ENCODE measurements at regions not wholly inside any gene's neighbourhood (a gene's known extent, or its start where the extent isn't known, plus 50 kb on each side); places are given as distances from the start of the nearest gene placed in this dataset.

DNA sequence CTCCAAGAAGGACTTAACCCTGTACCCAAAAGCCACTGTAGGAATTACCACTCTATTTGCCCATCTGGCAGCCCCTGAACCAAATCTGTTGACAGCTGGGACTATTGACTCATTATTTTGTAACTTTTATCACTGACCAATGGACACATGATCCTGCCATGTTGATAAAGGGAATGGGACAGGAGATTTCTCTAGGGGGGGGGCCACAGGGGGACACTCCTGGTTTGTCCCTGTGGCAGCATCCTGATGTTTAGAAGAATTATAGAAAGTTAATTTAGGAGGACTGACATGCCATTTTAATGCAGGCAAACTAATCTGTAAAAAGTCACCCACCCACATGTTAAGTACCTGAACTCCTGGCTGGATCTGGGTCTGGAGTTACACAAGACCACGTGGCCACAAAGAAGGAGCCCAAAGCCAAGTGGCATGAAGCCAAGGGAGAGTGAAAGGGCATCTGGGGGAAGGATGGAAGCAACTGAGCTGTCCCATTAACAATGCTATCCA, 558.1 kb downstream of the ETS1 start:
- no peak for DNase-seq (ENCODE audit: insufficient read length, low spot score)
- no peak for FAIRE-seq
- TF ChIP-seq, protein P1, sequence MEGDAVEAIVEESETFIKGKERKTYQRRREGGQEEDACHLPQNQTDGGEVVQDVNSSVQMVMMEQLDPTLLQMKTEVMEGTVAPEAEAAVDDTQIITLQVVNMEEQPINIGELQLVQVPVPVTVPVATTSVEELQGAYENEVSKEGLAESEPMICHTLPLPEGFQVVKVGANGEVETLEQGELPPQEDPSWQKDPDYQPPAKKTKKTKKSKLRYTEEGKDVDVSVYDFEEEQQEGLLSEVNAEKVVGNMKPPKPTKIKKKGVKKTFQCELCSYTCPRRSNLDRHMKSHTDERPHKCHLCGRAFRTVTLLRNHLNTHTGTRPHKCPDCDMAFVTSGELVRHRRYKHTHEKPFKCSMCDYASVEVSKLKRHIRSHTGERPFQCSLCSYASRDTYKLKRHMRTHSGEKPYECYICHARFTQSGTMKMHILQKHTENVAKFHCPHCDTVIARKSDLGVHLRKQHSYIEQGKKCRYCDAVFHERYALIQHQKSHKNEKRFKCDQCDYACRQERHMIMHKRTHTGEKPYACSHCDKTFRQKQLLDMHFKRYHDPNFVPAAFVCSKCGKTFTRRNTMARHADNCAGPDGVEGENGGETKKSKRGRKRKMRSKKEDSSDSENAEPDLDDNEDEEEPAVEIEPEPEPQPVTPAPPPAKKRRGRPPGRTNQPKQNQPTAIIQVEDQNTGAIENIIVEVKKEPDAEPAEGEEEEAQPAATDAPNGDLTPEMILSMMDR (IDR thresholded peaks at IDR 0.05; ENCODE audit: insufficient read depth, missing control alignments), result no peak

DNA sequence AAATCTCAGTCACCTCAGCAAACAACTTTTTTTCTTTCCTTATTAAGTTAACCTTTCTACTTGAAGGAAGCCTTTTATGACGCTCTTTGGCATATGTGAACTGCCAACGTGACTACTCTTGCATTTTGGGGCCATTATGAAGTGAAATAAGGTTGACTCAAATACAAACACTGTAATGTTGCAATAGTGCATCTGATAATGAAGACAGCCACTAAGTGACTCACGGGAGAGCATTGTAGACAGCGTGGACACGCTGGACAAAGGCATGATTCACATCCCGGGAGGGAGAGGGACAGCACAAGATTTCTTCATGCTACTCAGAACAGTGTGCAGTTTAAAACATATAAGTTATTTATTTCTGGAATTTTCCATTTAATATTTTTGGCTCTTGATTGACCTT, 560.8 kb downstream of the ETS1 start:
- FAIRE-seq, result no peak
- TF ChIP-seq, protein P1 (IDR thresholded peaks at IDR 0.05; ENCODE audit: insufficient read depth, missing control alignments), result no peak
- no peak for DNase-seq (ENCODE audit: insufficient read length, low spot score)

DNA sequence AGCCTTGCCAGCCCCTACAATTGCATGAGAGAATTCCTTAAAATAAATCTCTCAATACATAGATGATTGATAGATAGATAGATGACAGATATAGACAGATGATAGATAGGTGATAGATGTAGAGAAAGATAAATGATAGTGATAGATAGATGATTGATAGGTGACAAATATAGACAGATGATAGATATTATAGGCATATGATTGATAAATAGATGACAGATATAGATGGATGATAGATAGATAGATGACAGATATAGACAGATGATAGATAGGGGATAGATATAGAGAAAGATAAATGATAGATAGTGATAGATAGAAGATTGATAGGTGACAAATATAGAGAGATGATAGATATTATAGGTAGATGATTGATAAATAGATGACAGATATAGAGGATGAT, 564.6 kb downstream of the ETS1 start:
- DNase-seq (ENCODE audit: insufficient read length, low spot score) (no peak), FAIRE-seq (no peak)
- TF ChIP-seq, protein P1 (IDR thresholded peaks at IDR 0.05; ENCODE audit: insufficient read depth, missing control alignments), result no peak

DNA sequence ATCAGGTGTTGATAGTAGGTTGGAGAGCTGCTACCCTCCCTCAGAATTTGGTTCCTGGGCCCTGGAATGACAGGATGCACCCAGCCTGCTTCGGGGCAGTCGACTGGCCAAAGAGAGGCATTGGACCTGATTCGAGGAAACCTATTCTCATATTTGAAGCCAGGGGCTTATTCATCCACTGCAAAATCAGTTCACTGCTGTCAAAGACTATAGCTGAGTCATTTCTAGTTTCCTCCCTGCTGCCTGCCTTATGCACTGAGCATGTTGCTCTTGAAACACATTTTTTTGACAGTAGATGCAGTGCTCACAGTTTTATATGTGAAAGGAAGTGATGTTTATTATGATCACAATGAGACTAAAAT, 565.4 kb downstream of the ETS1 start:
- no peak for FAIRE-seq
- TF ChIP-seq, protein P1 (IDR thresholded peaks at IDR 0.05; ENCODE audit: insufficient read depth, missing control alignments), result no peak
- no peak for DNase-seq (ENCODE audit: insufficient read length, low spot score)

DNA sequence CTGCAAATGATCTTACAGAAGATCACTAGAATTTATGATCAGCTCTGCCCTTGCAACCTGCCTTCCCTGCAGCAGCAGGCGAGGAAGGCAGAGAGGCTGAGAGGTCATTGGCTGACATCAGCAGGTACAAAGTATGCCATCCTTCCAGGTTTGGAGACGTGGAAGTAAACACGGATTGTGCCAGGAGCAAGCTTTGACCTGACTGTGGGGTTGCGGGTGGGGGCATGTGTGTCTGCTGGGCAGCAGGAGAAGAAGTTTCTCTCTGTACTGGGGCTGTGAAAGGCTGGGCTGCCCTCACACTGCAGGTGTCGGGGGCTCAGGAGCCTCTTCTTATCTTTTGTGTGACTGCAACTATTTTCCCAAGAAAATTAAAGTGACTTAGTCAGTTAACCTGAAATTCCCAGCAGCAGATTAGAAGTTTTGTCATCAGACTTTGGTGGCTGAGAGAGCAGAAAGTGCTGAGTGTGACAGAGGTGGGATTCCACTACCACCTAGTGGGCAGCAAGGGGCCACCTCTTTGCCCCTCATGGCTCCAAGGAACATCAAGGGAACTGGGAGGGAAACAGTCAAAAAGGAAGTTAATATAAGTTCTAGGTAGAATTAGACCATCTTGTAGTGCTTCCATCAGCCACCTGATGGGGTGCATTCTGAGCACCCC, 565.9 kb downstream of the ETS1 start:
- DNase-seq (ENCODE audit: insufficient read length, low spot score), result no peak
- no peak for FAIRE-seq
- TF ChIP-seq, protein P1 (IDR thresholded peaks at IDR 0.05; ENCODE audit: insufficient read depth, missing control alignments), result peak; percentile 62

DNA sequence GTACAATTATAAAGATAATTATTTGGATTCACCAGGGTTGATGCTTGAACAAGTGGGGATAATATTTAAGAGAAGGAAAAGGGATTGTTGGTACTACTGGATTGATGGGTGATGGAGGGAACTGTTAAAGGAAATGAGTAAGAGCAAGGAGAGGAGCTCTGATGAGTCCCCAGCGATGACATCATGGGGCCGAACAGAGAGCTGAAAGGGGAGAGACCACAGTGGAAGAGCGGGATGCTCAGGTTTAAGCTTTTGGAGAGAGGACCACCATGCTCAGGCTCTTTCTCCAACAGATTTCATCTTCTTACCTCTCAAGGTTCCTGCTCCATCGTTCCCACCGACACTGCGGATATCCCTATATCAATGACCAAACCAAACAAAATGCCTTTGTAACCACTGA, 568.7 kb downstream of the ETS1 start:
- DNase-seq (ENCODE audit: insufficient read length, low spot score), result no peak
- FAIRE-seq, result no peak
- TF ChIP-seq, protein P1 (IDR thresholded peaks at IDR 0.05; ENCODE audit: insufficient read depth, missing control alignments), result no peak

DNA sequence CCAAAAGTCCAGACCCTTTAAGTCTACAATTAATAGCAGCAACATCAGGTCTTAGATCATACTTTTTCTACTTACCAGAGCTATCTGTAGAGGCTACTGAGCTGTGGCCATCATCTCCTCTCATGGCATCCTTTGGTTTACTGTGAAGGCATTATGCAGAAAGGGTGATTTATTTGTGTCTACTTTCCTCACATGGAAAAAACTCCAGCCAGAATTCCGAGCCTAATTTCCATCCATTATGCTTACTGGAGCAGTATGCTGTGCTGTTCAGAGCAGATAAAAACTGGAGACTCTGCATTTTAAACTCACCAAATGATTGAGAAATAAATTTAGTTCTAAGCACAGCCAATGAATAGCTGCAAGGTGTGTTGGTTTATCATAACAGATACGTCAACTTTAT, 581.8 kb downstream of the ETS1 start:
- FAIRE-seq (no peak), DNase-seq (ENCODE audit: insufficient read length, low spot score) (no peak)
- TF ChIP-seq, protein P1 (IDR thresholded peaks at IDR 0.05; ENCODE audit: insufficient read depth, missing control alignments), result no peak
